ENCODE measurements at regions not wholly inside any gene's neighbourhood (a gene's known extent, or its start where the extent isn't known, plus 50 kb on each side); places are given as distances from the start of the nearest gene placed in this dataset.

- TF ChIP-seq EZH2phosphoT487 (IDR thresholded peaks at IDR 0.05; ENCODE audit: borderline replicate concordance, low read length) (no peak), CTCF (conservative IDR thresholded peaks at IDR 0.05; ENCODE audit: low read depth, low read length) (no peak)
Measured at GRCh38 chr2:120991441-120991840, 255.8 kb downstream of the GLI2 start.

All from PC-3 (cell line).